HG02852 (cell line): ENCODE measurements at regions not wholly inside any gene's neighbourhood (a gene's known extent, or its start where the extent isn't known, plus 50 kb on each side); places are given as distances from the start of the nearest gene placed in this dataset.

Source experiments
- ATAC-seq: cut with Tn5 transposase; IDR thresholded peaks from one replicate; pipeline ENCODE4 v1.9.1; 2021; ENCODE audit warnings: mild to moderate bottlenecking, moderate library complexity; ENCODE audit not compliant: unreplicated experiment

- ATAC-seq = no peak
Measured at GRCh38 chr15:45941367-45941766, 306.5 kb downstream of the SQOR start.

- ATAC-seq = no peak
Measured at GRCh38 chr15:45943240-45943639, 308.4 kb downstream of the SQOR start.

GRCh38 chr15:45946111-45946510, 311.3 kb downstream of the SQOR start:
- ATAC-seq = no peak

GRCh38 chr15:45948181-45948621, 313.4 kb downstream of the SQOR start:
- no peak for ATAC-seq

GRCh38 chr15:45958924-45959323, 324.1 kb downstream of the SQOR start:
- no peak for ATAC-seq

- ATAC-seq = no peak
Measured at GRCh38 chr15:45962733-45963132, 327.9 kb downstream of the SQOR start.

GRCh38 chr15:45970542-45970941, 335.7 kb downstream of the SQOR start:
- ATAC-seq = no peak

- no peak for ATAC-seq
Measured at GRCh38 chr15:45980366-45980765, 345.5 kb downstream of the SQOR start.

GRCh38 chr15:45981625-45982024, 346.8 kb downstream of the SQOR start:
- no peak for ATAC-seq

GRCh38 chr15:45991863-45992262, 357.0 kb downstream of the SQOR start:
- no peak for ATAC-seq

GRCh38 chr15:45993072-45993471, 358.2 kb downstream of the SQOR start:
- no peak for ATAC-seq

- no peak for ATAC-seq
Measured at GRCh38 chr15:45993508-45993907, 358.7 kb downstream of the SQOR start.

- no peak for ATAC-seq
Measured at GRCh38 chr15:45995800-45996199, 361.0 kb downstream of the SQOR start.

GRCh38 chr15:46014532-46014931, 379.7 kb downstream of the SQOR start:
- no peak for ATAC-seq

- ATAC-seq = no peak
Measured at GRCh38 chr15:46034755-46035154, 399.9 kb downstream of the SQOR start.

- ATAC-seq = no peak
Measured at GRCh38 chr15:46039703-46040102, 404.9 kb downstream of the SQOR start.

- no peak for ATAC-seq
Measured at GRCh38 chr15:46041905-46042304, 407.1 kb downstream of the SQOR start.

GRCh38 chr15:46059921-46060594, 425.2 kb downstream of the SQOR start:
- no peak for ATAC-seq

- no peak for ATAC-seq
Measured at GRCh38 chr15:46061002-46061401, 426.2 kb downstream of the SQOR start.

GRCh38 chr15:46077220-46077619, 442.4 kb downstream of the SQOR start:
- no peak for ATAC-seq

- no peak for ATAC-seq
Measured at GRCh38 chr15:46079046-46079445, 444.2 kb downstream of the SQOR start.

GRCh38 chr15:46080016-46080415, 445.2 kb downstream of the SQOR start:
- no peak for ATAC-seq
